ENCODE measurements at regions not wholly inside any gene's neighbourhood (a gene's known extent, or its start where the extent isn't known, plus 50 kb on each side); places are given as distances from the start of the nearest gene placed in this dataset.

GRCh38 chr21:33162436-33162951 is 67.2 kb upstream of the IFNAR2 start:
- peaks cover 0 to 40% (median 0%) of the 10 kb centered on the region in 4 donors for H3K27me3 ChIP-seq
- intact Hi-C loops (cut with DNase I), result no loop called here
- no peak for TF ChIP-seq POLR2A (IDR thresholded peaks at IDR 0.05)
- TF ChIP-seq, protein P1, sequence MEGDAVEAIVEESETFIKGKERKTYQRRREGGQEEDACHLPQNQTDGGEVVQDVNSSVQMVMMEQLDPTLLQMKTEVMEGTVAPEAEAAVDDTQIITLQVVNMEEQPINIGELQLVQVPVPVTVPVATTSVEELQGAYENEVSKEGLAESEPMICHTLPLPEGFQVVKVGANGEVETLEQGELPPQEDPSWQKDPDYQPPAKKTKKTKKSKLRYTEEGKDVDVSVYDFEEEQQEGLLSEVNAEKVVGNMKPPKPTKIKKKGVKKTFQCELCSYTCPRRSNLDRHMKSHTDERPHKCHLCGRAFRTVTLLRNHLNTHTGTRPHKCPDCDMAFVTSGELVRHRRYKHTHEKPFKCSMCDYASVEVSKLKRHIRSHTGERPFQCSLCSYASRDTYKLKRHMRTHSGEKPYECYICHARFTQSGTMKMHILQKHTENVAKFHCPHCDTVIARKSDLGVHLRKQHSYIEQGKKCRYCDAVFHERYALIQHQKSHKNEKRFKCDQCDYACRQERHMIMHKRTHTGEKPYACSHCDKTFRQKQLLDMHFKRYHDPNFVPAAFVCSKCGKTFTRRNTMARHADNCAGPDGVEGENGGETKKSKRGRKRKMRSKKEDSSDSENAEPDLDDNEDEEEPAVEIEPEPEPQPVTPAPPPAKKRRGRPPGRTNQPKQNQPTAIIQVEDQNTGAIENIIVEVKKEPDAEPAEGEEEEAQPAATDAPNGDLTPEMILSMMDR (IDR thresholded peaks at IDR 0.05), result no peak
- no peak overlapping the region for H3K4me3 ChIP-seq
- no peaks in the 10 kb centered on the region for H3K4me1 ChIP-seq
- no peak for DNase-seq
- no peak overlapping the region for H3K27ac ChIP-seq
- no peaks in the 10 kb centered on the region for H3K36me3 ChIP-seq
- H3K9me3 ChIP-seq, result peaks cover 0 to 8% (median 6%) of the 10 kb centered on the region in 3 donors
- 44 to 58% methylated on average over 13 to 15 of the region's 15 CpGs for WGBS, 2 donors

DNA sequence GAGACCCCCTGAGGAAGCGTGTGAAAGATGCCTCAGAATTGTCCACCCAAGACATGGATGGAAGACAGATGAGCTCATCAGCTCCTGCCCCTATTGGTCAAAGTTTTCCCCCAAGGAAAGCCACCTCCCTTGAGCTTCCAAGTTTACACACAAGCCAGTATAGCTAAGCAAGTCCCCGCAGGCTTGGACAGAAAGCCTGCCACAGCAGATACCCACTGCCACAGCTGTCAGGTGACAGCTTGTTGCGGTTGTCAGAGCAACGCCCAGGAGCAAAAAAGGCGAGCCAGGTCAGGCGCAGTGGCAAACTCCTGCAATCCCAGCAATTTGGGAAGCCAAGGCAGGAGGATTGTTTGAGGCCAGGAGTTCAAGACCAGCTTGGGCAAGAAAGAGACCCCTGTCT is 60.9 kb upstream of the IFNAR2 start:
- DNase-seq, result no peak
- H3K27ac ChIP-seq, result no peak overlapping the region
- intact Hi-C loops (cut with DNase I), result no loop called here
- WGBS, 2 donors, result 31% methylated on average over 2 to 6 of the region's 6 CpGs
- no peaks in the 10 kb centered on the region for H3K36me3 ChIP-seq
- H3K4me3 ChIP-seq, result no peak overlapping the region
- peaks cover 0 to 61% (median 0%) of the 10 kb centered on the region in 4 donors for H3K27me3 ChIP-seq
- peaks cover 0 to 4% (median 0%) of the 10 kb centered on the region in 3 donors for H3K4me1 ChIP-seq
- no peaks in the 10 kb centered on the region for H3K9me3 ChIP-seq
- TF ChIP-seq, protein P1 (IDR thresholded peaks at IDR 0.05), result no peak
- no peak for TF ChIP-seq POLR2A (IDR thresholded peaks at IDR 0.05)

GRCh38 chr21:33169359-33169758 is 60.4 kb upstream of the IFNAR2 start:
- 76 to 87% methylated on average over 14 of the region's 14 CpGs for WGBS, 2 donors
- no peak overlapping the region for H3K27ac ChIP-seq
- intact Hi-C loops (cut with DNase I), result no loop called here

GRCh38 chr21:33171616-33172169 is 58.0 kb upstream of the IFNAR2 start:
- no peaks in the 10 kb centered on the region for H3K9me3 ChIP-seq
- H3K4me1 ChIP-seq, result peaks cover 0 to 4% (median 0%) of the 10 kb centered on the region in 3 donors
- H3K27ac ChIP-seq, result no peak overlapping the region
- no peak overlapping the region for H3K4me3 ChIP-seq
- H3K36me3 ChIP-seq, result no peaks in the 10 kb centered on the region
- TF ChIP-seq, protein P1 (IDR thresholded peaks at IDR 0.05), result no peak
- TF ChIP-seq POLR2A (IDR thresholded peaks at IDR 0.05), result no peak
- no peak for DNase-seq
- peaks cover 0 to 63% (median 0%) of the 10 kb centered on the region in 4 donors for H3K27me3 ChIP-seq
- intact Hi-C loops (cut with DNase I), result no loop called here
- 68 to 78% methylated on average over 8 of the region's 8 CpGs for WGBS, 2 donors

More at GRCh38 chr21:33169359-33169758, 60.4 kb upstream of the IFNAR2 start:
- DNase-seq, result no peak
- H3K4me3 ChIP-seq, result no peak overlapping the region
- no peaks in the 10 kb centered on the region for H3K36me3 ChIP-seq
- H3K4me1 ChIP-seq, result peaks cover 0 to 4% (median 0%) of the 10 kb centered on the region in 3 donors
- no peaks in the 10 kb centered on the region for H3K9me3 ChIP-seq
- no peak for TF ChIP-seq POLR2A (IDR thresholded peaks at IDR 0.05)
- H3K27me3 ChIP-seq, result peaks cover 0 to 61% (median 0%) of the 10 kb centered on the region in 4 donors

GRCh38 chr21:33174756-33175155 is 55.0 kb upstream of the IFNAR2 start:
- Histone ChIP-seq H3K4me3 (no peak overlapping the region), H3K27ac (no peak overlapping the region), H3K9me3 (no peaks in the 10 kb centered on the region), H3K4me1 (no peaks in the 10 kb centered on the region), H3K36me3 (no peaks in the 10 kb centered on the region), H3K27me3 (peaks cover 0 to 43% (median 0%) of the 10 kb centered on the region in 4 donors)
- DNase-seq, result no peak
- TF ChIP-seq, protein P1 (IDR thresholded peaks at IDR 0.05), result no peak
- TF ChIP-seq POLR2A (IDR thresholded peaks at IDR 0.05), result no peak
- intact Hi-C loops (cut with DNase I), result no loop called here
- 54 to 64% methylated on average over 4 of the region's 4 CpGs for WGBS, 2 donors
